ENCODE measurements at regions not wholly inside any gene's neighbourhood (a gene's known extent, or its start where the extent isn't known, plus 50 kb on each side); places are given as distances from the start of the nearest gene placed in this dataset.

GRCh38 chr4:14711259-14711658 lies 291.0 kb upstream of the CPEB2 start:
- Histone ChIP-seq H3K79me2 (ENCODE audit: insufficient read depth, low read length) (no peaks in the 10 kb centered on the region), H2AFZ (ENCODE audit: low read length) (no peak overlapping the region), H3K27me3 (ENCODE audit: insufficient read depth, low read length) (no peaks in the 10 kb centered on the region), H3K79me1 (ENCODE audit: insufficient read depth, low read depth, low read length, poor library complexity, severe bottlenecking) (no peaks in the 10 kb centered on the region), H2AK5ac (ENCODE audit: insufficient read length, low read length) (no peak overlapping the region), H3K4ac (ENCODE audit: low read depth, low read length) (no peak overlapping the region), H3K9ac (ENCODE audit: extremely low read depth, insufficient read length, low read length) (no peak overlapping the region), H3K27ac (ENCODE audit: insufficient read length, low read depth, low read length) (no peak overlapping the region), H2BK15ac (ENCODE audit: low read depth, low read length) (no peak overlapping the region), H3K4me2 (ENCODE audit: insufficient read depth, insufficient read length, low read length) (no peak overlapping the region), H2BK12ac (ENCODE audit: insufficient read length, low read depth, low read length) (no peak overlapping the region), H3T11ph (ENCODE audit: low read length) (no peak overlapping the region), H2BK120ac (ENCODE audit: low read depth, low read length, poor library complexity, severe bottlenecking) (no peak overlapping the region), H4K91ac (ENCODE audit: insufficient read length, low read depth, low read length) (no peak overlapping the region), H4K8ac (replicated peaks; ENCODE audit: insufficient read length, low read depth, low read length) (no peak overlapping the region), H2BK20ac (ENCODE audit: low read depth, low read length, poor library complexity, severe bottlenecking) (no peak overlapping the region), H3K56ac (ENCODE audit: insufficient read length, low read depth, low read length) (no peak overlapping the region), H3K18ac (ENCODE audit: insufficient read length, low read depth, low read length) (no peak overlapping the region), H3K23ac (ENCODE audit: insufficient read length, low read depth, low read length) (no peak overlapping the region), H2BK5ac (ENCODE audit: insufficient read length, low read length) (no peak overlapping the region), H4K20me1 (ENCODE audit: control insufficient read depth, insufficient read depth, insufficient read length) (no peaks in the 10 kb centered on the region), H4K5ac (ENCODE audit: insufficient read length, low read depth, low read length) (no peak overlapping the region), H3K9me3 (ENCODE audit: control insufficient read depth, low read depth, low read length) (no peaks in the 10 kb centered on the region), H3K14ac (ENCODE audit: insufficient read depth, low read length) (no peak overlapping the region), H3K23me2 (ENCODE audit: insufficient read length, low read depth, low read length, poor library complexity, severe bottlenecking) (no peaks in the 10 kb centered on the region), H3K4me1 (ENCODE audit: insufficient read depth, low read length) (no peaks in the 10 kb centered on the region)
- Mint-ChIP-seq H3K27ac (no peak overlapping the region), H3K36me3 (ENCODE audit: insufficient read depth in 1 of 3, low read depth in 3 of 3) (no peaks in the 10 kb centered on the region), H3K4me3 (no peak overlapping the region), H3K27me3 (ENCODE audit: low read depth) (no peaks in the 10 kb centered on the region), H3K4me1 (0 out of 4 replicates have a peak, but pooled peaks cover 0 to 2% of the 10 kb centered on the region in 2 experiments), H3K9me3 (no peaks in the 10 kb centered on the region)
- DNase-seq, result no peak
- WGBS (ENCODE audit: extremely low coverage, insufficient read length, low lambda C conversion rate), result no CpG with 5 or more reads among the region's 4 CpGs
- TF ChIP-seq CTCF (conservative IDR thresholded peaks at IDR 0.05), result no peak

Data from H9 (cell line).